RWPE2 (cell line): ENCODE measurements at regions not wholly inside any gene's neighbourhood (a gene's known extent, or its start where the extent isn't known, plus 50 kb on each side); places are given as distances from the start of the nearest gene placed in this dataset.

Source experiments
- ATAC-seq: fragments of 200-7000 bp; cut with Tn5 transposase; 3 replicates; pipeline ENCODE4 v1.9.1; 2021; ENCODE audit warnings: low read depth
- DNase-seq: peaks from one replicate; pipeline ENCODE4 v3.0.0-alpha.2; 2020; ENCODE audit warnings: low spot score
- H3K27ac ChIP-seq: fragments of 450-650 bp; 2 replicates; pipeline ENCODE4 v1.5.1; 2017; ENCODE audit warnings: mild to moderate bottlenecking; ENCODE audit not compliant: poor library complexity, severe bottlenecking
- H3K27me3 ChIP-seq: fragments of 250-450 bp; sonication (Bioruptor Pico); 2 replicates; pipeline ENCODE4 v1.5.1; 2021; ENCODE audit warnings: mild to moderate bottlenecking, moderate library complexity; ENCODE audit not compliant: insufficient read depth, poor library complexity, severe bottlenecking
- H3K36me3 ChIP-seq: fragments of 250-450 bp; sonication (Bioruptor Pico); 2 replicates; pipeline ENCODE4 v1.5.1; 2020; ENCODE audit warnings: low read depth, mild to moderate bottlenecking, moderate library complexity
- H3K4me1 ChIP-seq: fragments of 250-450 bp; sonication (Bioruptor Pico); 2 replicates; pipeline ENCODE4 v1.5.1; 2021; ENCODE audit warnings: mild to moderate bottlenecking, moderate library complexity; ENCODE audit not compliant: insufficient read depth, poor library complexity, severe bottlenecking
- H3K4me3 ChIP-seq: fragments of 250-450 bp; sonication (Bioruptor Pico); 2 replicates; pipeline ENCODE4 v1.5.1; 2021; ENCODE audit warnings: mild to moderate bottlenecking, moderate library complexity; ENCODE audit not compliant: severe bottlenecking
- H3K9me3 ChIP-seq: fragments of 250-450 bp; sonication (Bioruptor Pico); 2 replicates; pipeline ENCODE4 v1.5.1; 2021; ENCODE audit warnings: mild to moderate bottlenecking, moderate library complexity; ENCODE audit not compliant: severe bottlenecking
- TF ChIP-seq, protein P1 (sequence below): fragments of 450-650 bp; IDR thresholded peaks from one replicate; pipeline ENCODE4 v1.5.1; 2017; ENCODE audit warnings: mild to moderate bottlenecking, moderate library complexity; ENCODE audit not compliant: poor library complexity, severe bottlenecking

GRCh38 chr19:32058131-32058530 lies 287.3 kb upstream of the ZNF507 start:
- Histone ChIP-seq H3K36me3 (no peaks in the 10 kb centered on the region), H3K4me3 (no peak overlapping the region), H3K9me3 (no peaks in the 10 kb centered on the region), H3K27ac (no peak overlapping the region), H3K27me3 (no peaks in the 10 kb centered on the region), H3K4me1 (no peaks in the 10 kb centered on the region)
- DNase-seq (no peak), ATAC-seq (no peak)
- TF ChIP-seq, protein P1, sequence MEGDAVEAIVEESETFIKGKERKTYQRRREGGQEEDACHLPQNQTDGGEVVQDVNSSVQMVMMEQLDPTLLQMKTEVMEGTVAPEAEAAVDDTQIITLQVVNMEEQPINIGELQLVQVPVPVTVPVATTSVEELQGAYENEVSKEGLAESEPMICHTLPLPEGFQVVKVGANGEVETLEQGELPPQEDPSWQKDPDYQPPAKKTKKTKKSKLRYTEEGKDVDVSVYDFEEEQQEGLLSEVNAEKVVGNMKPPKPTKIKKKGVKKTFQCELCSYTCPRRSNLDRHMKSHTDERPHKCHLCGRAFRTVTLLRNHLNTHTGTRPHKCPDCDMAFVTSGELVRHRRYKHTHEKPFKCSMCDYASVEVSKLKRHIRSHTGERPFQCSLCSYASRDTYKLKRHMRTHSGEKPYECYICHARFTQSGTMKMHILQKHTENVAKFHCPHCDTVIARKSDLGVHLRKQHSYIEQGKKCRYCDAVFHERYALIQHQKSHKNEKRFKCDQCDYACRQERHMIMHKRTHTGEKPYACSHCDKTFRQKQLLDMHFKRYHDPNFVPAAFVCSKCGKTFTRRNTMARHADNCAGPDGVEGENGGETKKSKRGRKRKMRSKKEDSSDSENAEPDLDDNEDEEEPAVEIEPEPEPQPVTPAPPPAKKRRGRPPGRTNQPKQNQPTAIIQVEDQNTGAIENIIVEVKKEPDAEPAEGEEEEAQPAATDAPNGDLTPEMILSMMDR: no peak

- DNase-seq (no peak), ATAC-seq (peak; percentile 90)
- no peaks in the 10 kb centered on the region for H3K4me1 ChIP-seq
- H3K36me3 ChIP-seq: no peaks in the 10 kb centered on the region
- no peak overlapping the region for H3K4me3 ChIP-seq
- H3K27ac ChIP-seq: peak overlapping the region; percentile 53
- H3K9me3 ChIP-seq: no peaks in the 10 kb centered on the region
- TF ChIP-seq, protein P1: no peak
- no peaks in the 10 kb centered on the region for H3K27me3 ChIP-seq
Observed at GRCh38 chr19:32061315-32061714, 284.1 kb upstream of the ZNF507 start.

DNA sequence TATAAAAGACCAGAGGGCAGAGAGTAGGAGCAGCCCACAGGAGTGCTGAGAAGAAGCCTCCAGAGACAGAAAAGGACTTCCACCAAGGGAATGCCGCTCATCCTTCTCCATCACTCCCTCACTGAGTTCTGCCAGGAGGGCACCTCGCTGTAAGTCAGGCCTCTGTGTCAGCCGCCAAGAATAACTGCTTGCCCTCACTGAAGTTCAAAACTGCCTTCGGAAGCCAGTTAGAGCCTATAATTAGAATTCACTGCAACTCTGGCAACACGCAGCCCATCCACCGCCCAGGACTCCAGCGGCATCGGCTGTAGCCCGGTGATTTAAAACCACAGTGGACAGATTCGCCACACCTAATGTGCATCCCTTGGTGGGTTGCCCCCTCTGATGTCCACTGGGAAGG lies 281.8 kb upstream of the ZNF507 start:
- H3K36me3 ChIP-seq: no peaks in the 10 kb centered on the region
- no peak overlapping the region for H3K27ac ChIP-seq
- ATAC-seq (no peak), DNase-seq (no peak)
- H3K4me3 ChIP-seq: no peak overlapping the region
- no peaks in the 10 kb centered on the region for H3K27me3 ChIP-seq
- TF ChIP-seq, protein P1: no peak
- no peaks in the 10 kb centered on the region for H3K9me3 ChIP-seq
- peaks cover under 1% of the 10 kb centered on the region for H3K4me1 ChIP-seq

DNA sequence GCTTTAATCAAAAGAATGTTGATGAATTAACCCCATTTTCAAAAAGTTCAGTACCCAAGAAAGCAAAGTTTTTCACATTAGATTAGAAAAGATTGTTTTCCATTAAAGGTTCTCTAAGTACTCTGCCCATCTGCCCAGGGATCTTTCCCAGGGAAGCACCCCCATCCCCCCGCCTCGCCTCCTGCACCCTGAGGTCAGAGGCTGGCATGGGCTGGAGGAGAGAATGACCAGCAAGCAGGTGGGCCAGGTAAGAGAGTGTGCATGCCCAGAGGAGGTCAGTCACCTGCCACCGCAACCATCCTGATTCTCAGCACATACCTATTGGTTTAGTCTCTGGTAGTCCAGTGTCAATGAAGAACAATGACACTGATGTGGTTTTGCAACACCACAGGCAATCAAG lies 279.4 kb upstream of the ZNF507 start:
- no peaks in the 10 kb centered on the region for H3K27me3 ChIP-seq
- TF ChIP-seq, protein P1: no peak

DNA sequence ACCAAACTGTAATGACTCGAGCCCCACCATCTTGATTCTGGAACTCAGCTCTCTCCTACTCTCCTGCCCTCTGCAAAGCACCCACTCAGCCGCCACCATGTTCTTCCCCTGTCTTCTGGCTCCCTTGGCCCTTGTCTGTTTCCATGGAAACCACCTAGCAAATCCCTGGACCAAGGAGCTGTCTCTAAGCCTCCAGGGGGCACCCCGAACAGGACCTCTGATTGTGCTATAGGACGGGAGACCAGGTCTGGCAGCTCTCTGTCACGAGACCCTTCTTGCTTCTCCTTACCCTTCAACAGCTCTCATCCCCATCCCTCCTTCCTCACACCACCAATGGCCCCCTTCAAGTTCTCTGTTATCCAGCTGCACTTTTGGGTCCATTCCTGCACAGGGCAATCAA lies 277.7 kb upstream of the ZNF507 start:
- no peaks in the 10 kb centered on the region for H3K36me3 ChIP-seq
- DNase-seq (no peak), ATAC-seq (no peak)
- TF ChIP-seq, protein P1: no peak
- H3K4me3 ChIP-seq: no peak overlapping the region
- no peak overlapping the region for H3K27ac ChIP-seq
- no peaks in the 10 kb centered on the region for H3K9me3 ChIP-seq
- H3K4me1 ChIP-seq: peaks cover 8% of the 10 kb centered on the region
- no peaks in the 10 kb centered on the region for H3K27me3 ChIP-seq

More for the DNA sequence above, 279.4 kb upstream of the ZNF507 start:
- DNase-seq (no peak), ATAC-seq (no peak)
- Histone ChIP-seq H3K4me3 (no peak overlapping the region), H3K27ac (no peak overlapping the region), H3K36me3 (no peaks in the 10 kb centered on the region), H3K4me1 (peaks cover 8% of the 10 kb centered on the region), H3K9me3 (no peaks in the 10 kb centered on the region)
